NCI-H460 (cell line): ENCODE measurements at regions not wholly inside any gene's neighbourhood (a gene's known extent, or its start where the extent isn't known, plus 50 kb on each side); places are given as distances from the start of the nearest gene placed in this dataset.

Experiments
- DNase-seq: peaks from one replicate; pipeline ENCODE4 v3.0.0-alpha.2; 2016; ENCODE audit warnings: low read depth; ENCODE audit errors: extremely low read depth
- small RNA-seq, 2 experiments: library from RNA; depleted of rRNA; stranded (forward); fragments of <200 nt; gene quantifications; one replicate each; pipeline ENCODE3, GENCODE V24; 2014

GRCh38 chr13:59545007-59545406, 618.7 kb downstream of the DIAPH3 start:
- DNase-seq = no peak

- no peak for DNase-seq
Measured at GRCh38 chr13:59546178-59546577, 617.5 kb downstream of the DIAPH3 start.

GRCh38 chr13:59547950-59548349, 615.8 kb downstream of the DIAPH3 start:
- DNase-seq = no peak

- DNase-seq = no peak
Measured at GRCh38 chr13:59562924-59563323, 600.8 kb downstream of the DIAPH3 start.

- DNase-seq = no peak
Measured at GRCh38 chr13:59566561-59566960, 597.2 kb downstream of the DIAPH3 start.

GRCh38 chr13:59568306-59568705, 595.4 kb downstream of the DIAPH3 start:
- DNase-seq = no peak

GRCh38 chr13:59570204-59570603, 593.5 kb downstream of the DIAPH3 start:
- no peak for DNase-seq

GRCh38 chr13:59584101-59584500, 579.6 kb downstream of the DIAPH3 start:
- no peak for DNase-seq

- DNase-seq = no peak
Measured at GRCh38 chr13:59584761-59585670, 578.7 kb downstream of the DIAPH3 start.

GRCh38 chr13:59587030-59587429, 576.7 kb downstream of the DIAPH3 start:
- no peak for DNase-seq

GRCh38 chr13:59587971-59588716, 575.6 kb downstream of the DIAPH3 start:
- DNase-seq = no peak

- DNase-seq = no peak
Measured at GRCh38 chr13:59588717-59589067, 575.0 kb downstream of the DIAPH3 start.

GRCh38 chr13:59601993-59602392, 561.7 kb downstream of the DIAPH3 start:
- no peak for DNase-seq

- no peak for DNase-seq
Measured at GRCh38 chr13:59603646-59604045, 560.1 kb downstream of the DIAPH3 start.

GRCh38 chr13:59607172-59607571, 556.6 kb downstream of the DIAPH3 start:
- no peak for DNase-seq

- no peak for DNase-seq
Measured at GRCh38 chr13:59607780-59608233, 555.9 kb downstream of the DIAPH3 start.

GRCh38 chr13:59609421-59609820, 554.3 kb downstream of the DIAPH3 start:
- no peak for DNase-seq

Small RNA genes in the stretch of these regions (small RNA-seq; reads per million reads assigned to genes)
- gene AL161423.1 = 0 reads per million in 2 experiments
- gene HMGN2P39 = 0 reads per million in 2 experiments
- 0 reads per million in 2 experiments for gene RNA5SP30
- 0 to 0.06 reads per million in 2 experiments for gene RNU7-88P
- gene RNY4P29 = 0 reads per million in 2 experiments
